ENCODE measurements at regions not wholly inside any gene's neighbourhood (a gene's known extent, or its start where the extent isn't known, plus 50 kb on each side); places are given as distances from the start of the nearest gene placed in this dataset.
"Not testable (repeated sequence)": the region's sequence is repeated elsewhere in the genome, so short reads cannot be mapped to it uniquely, and the experiment has no call there.

- ATAC-seq: no peak
- no peak for TF ChIP-seq SNAI2 (CRISPR knock-in tag; IDR thresholded peaks at IDR 0.05)
- TF ChIP-seq TSHZ2 (CRISPR knock-in tag; IDR thresholded peaks at IDR 0.05): no peak
- no peak for TF ChIP-seq GLIS3 (CRISPR knock-in tag; IDR thresholded peaks at IDR 0.05)
- TF ChIP-seq BACH2 (CRISPR knock-in tag; IDR thresholded peaks at IDR 0.05; ENCODE audit: borderline replicate concordance): no peak
- no peak for TF ChIP-seq ZFP30 (CRISPR knock-in tag; IDR thresholded peaks at IDR 0.05)
- TF ChIP-seq ZC3H10 (CRISPR knock-in tag; IDR thresholded peaks at IDR 0.05): no peak
- TF ChIP-seq TCF4 (CRISPR knock-in tag; IDR thresholded peaks at IDR 0.05; ENCODE audit: borderline replicate concordance): no peak
- TF ChIP-seq RARB (CRISPR knock-in tag; IDR thresholded peaks at IDR 0.05): no peak
- no peak for TF ChIP-seq ARNTL (CRISPR knock-in tag; IDR thresholded peaks at IDR 0.05; ENCODE audit: borderline replicate concordance, low read depth)
- TF ChIP-seq CSDC2 (CRISPR knock-in tag; IDR thresholded peaks at IDR 0.05): no peak
- TF ChIP-seq ESRRG (CRISPR knock-in tag; IDR thresholded peaks at IDR 0.05): no peak
- TF ChIP-seq ZNF70 (CRISPR knock-in tag; IDR thresholded peaks at IDR 0.05): no peak
- TF ChIP-seq ZFP3 (CRISPR knock-in tag; IDR thresholded peaks at IDR 0.05): no peak
- TF ChIP-seq OSR1 (CRISPR knock-in tag; IDR thresholded peaks at IDR 0.05): no peak
Measured at GRCh38 chr6:137299681-137300080, 80.5 kb upstream of the IFNGR1 start.

- ATAC-seq: no peak
- TF ChIP-seq ZNF8 (CRISPR knock-in tag; IDR thresholded peaks at IDR 0.05) (no peak), ZFP30 (CRISPR knock-in tag; IDR thresholded peaks at IDR 0.05) (no peak), ARNTL (CRISPR knock-in tag; IDR thresholded peaks at IDR 0.05; ENCODE audit: borderline replicate concordance, low read depth) (no peak), ZC3H10 (CRISPR knock-in tag; IDR thresholded peaks at IDR 0.05) (no peak), RARB (CRISPR knock-in tag; IDR thresholded peaks at IDR 0.05) (no peak), ESRRG (CRISPR knock-in tag; IDR thresholded peaks at IDR 0.05) (no peak), POU6F1 (CRISPR knock-in tag; IDR thresholded peaks at IDR 0.05; ENCODE audit: borderline replicate concordance, low read depth) (no peak), CREB5 (CRISPR knock-in tag; IDR thresholded peaks at IDR 0.05; ENCODE audit: low read depth) (no peak), PPARA (CRISPR knock-in tag; IDR thresholded peaks at IDR 0.05; ENCODE audit: borderline replicate concordance) (no peak), CSDC2 (CRISPR knock-in tag; IDR thresholded peaks at IDR 0.05) (no peak), CSRNP3 (CRISPR knock-in tag; IDR thresholded peaks at IDR 0.05) (no peak), ZFP3 (CRISPR knock-in tag; IDR thresholded peaks at IDR 0.05) (no peak), TCF4 (CRISPR knock-in tag; IDR thresholded peaks at IDR 0.05; ENCODE audit: borderline replicate concordance) (no peak)
Measured at GRCh38 chr6:137297887-137298286, 78.7 kb upstream of the IFNGR1 start.

- ATAC-seq: not testable (repeated sequence)
Measured at GRCh38 chr6:137292326-137292725, 73.1 kb upstream of the IFNGR1 start.

- no peak for ATAC-seq
- TF ChIP-seq OSR1 (CRISPR knock-in tag; IDR thresholded peaks at IDR 0.05) (no peak), RARB (CRISPR knock-in tag; IDR thresholded peaks at IDR 0.05) (no peak), CSRNP3 (CRISPR knock-in tag; IDR thresholded peaks at IDR 0.05) (no peak), CSDC2 (CRISPR knock-in tag; IDR thresholded peaks at IDR 0.05) (no peak), ZNF8 (CRISPR knock-in tag; IDR thresholded peaks at IDR 0.05) (no peak), ESRRG (CRISPR knock-in tag; IDR thresholded peaks at IDR 0.05) (no peak), ZFP30 (CRISPR knock-in tag; IDR thresholded peaks at IDR 0.05) (no peak), CREB5 (CRISPR knock-in tag; IDR thresholded peaks at IDR 0.05; ENCODE audit: low read depth) (no peak), PATZ1 (CRISPR knock-in tag; IDR thresholded peaks at IDR 0.05; ENCODE audit: borderline replicate concordance) (no peak), TSHZ2 (CRISPR knock-in tag; IDR thresholded peaks at IDR 0.05) (no peak)
Measured at GRCh38 chr6:137291441-137291840, 72.3 kb upstream of the IFNGR1 start.

Data from SK-N-SH treated with all-trans-retinoic acid at 6 μM for 48 hours (cell line).